Spleen (tissue), 7 donors: ENCODE measurements at regions not wholly inside any gene's neighbourhood (a gene's known extent, or its start where the extent isn't known, plus 50 kb on each side); places are given as distances from the start of the nearest gene placed in this dataset.

ENCODE experiments used
- CTCF ChIP-seq, 11 experiments: fragments of 200-600 bp in 7 of 11; fragments of 450-650 bp in 4 of 11; sonication (generic) in 4 of 11; IDR thresholded peaks in 8 of 11; conservative IDR thresholded peaks in 3 of 11; 1 replicate in 7 of 11; 2 replicates in 4 of 11; pipeline versions ENCODE4 v1.4.0 to v1.8.0; 2016 to 2021; ENCODE audit warnings: antibody characterized with exemption in 11 of 11, inconsistent platforms in 4 of 11, mild to moderate bottlenecking in 1 of 11
- POLR2AphosphoS5 ChIP-seq, 3 donors: sonication (generic); formaldehyde crosslinking; IDR thresholded peaks; one replicate each; pipeline ENCODE4 v1.5.1; 2017; ENCODE audit warnings: antibody characterized with exemption in 3 of 3
- donor health status: DM: no; HTN: no; CAD: no; lungs with moderate emphysema.
- donor health status: DM: no; HTN: no; CAD: no.
- donor health status: DM: no; HTN: no; CAD: no.

GRCh38 chr6:167499161-167499660 is 174.3 kb downstream of the TTLL2 start:
- TF ChIP-seq CTCF (IDR thresholded peaks at IDR 0.05 in 8 of 11, conservative IDR thresholded peaks at IDR 0.05 in 3 of 11) = no peak
- TF ChIP-seq POLR2AphosphoS5 (IDR thresholded peaks at IDR 0.05) = no peak
